Heart left ventricle (tissue), 13 donors: ENCODE measurements at regions not wholly inside any gene's neighbourhood (a gene's known extent, or its start where the extent isn't known, plus 50 kb on each side); places are given as distances from the start of the nearest gene placed in this dataset.

ENCODE experiments used
- POLR2A ChIP-seq, 2 donors: fragments of 450-650 bp; IDR thresholded peaks; one replicate each; pipeline ENCODE4 v1.6.1; 2017; ENCODE audit warnings: antibody characterized with exemption in 2 of 2, mild to moderate bottlenecking in 2 of 2, moderate library complexity in 2 of 2
- TF ChIP-seq, protein P1 (sequence below), 12 donors: fragments of 200-600 bp; sonication (generic) in 4 of 12; IDR thresholded peaks; one replicate each; pipeline versions ENCODE4 v1.5.0 to v1.8.0; 2018 to 2022; ENCODE audit warnings: antibody characterized with exemption in 12 of 12, mild to moderate bottlenecking in 5 of 12
- donor health status: ischemic (EF 13 %, LVEDD 7.1; RV severe dilation, severe dysfunction).
- donor health status: DM: no; HTN: yes; CAD: no.
- donor health status: DM: no; HTN: no; CAD: no.
- donor health status: ischemic (EF 25% LVEDD 6.9; RV normal size, moderate dysfunction).
- donor health status: ischemic (EF 25% LVEDD 5.7; RV mildly dilated, moderate dysfunction).
- donor health status: ischemic (EF 35%, LVEDD 5.7; RV mildly dilated, moderate dysfunction).
- donor health status: nonischemic (EF 11% LVEDD 7.7; RV severe dilation, severe dysfunction).
- donor health status: DM: yes; HTN: yes; CAD: no.
- donor health status: PGD.
- donor health status: ischemic (EF 29% LVEDD 5.4; RV normal size, mild dysfunction).
- donor health status: nonischemic (EF 23%, LVEDD 6.1; RV moderate dilation, normal function).

DNA sequence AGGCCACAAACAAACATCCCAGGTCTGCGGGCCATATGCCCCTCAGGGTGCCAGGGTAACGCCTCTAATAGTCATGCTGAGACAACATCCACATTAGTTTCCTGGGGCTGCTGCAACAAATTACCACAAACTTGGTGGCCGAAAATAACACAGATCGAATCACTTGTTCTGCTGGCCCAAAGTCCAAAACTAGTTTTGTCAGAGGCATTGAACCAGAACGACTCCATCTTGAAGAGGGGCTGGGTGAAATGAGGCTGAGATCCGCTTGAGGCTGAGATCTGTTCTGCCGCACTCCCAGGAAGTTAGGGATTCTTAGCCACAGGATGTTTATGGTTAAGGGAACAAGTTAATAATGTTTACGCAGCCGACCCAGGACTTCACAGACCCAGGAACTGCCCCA is 66.7 kb downstream of the COPS8 start:
- TF ChIP-seq, protein P1, sequence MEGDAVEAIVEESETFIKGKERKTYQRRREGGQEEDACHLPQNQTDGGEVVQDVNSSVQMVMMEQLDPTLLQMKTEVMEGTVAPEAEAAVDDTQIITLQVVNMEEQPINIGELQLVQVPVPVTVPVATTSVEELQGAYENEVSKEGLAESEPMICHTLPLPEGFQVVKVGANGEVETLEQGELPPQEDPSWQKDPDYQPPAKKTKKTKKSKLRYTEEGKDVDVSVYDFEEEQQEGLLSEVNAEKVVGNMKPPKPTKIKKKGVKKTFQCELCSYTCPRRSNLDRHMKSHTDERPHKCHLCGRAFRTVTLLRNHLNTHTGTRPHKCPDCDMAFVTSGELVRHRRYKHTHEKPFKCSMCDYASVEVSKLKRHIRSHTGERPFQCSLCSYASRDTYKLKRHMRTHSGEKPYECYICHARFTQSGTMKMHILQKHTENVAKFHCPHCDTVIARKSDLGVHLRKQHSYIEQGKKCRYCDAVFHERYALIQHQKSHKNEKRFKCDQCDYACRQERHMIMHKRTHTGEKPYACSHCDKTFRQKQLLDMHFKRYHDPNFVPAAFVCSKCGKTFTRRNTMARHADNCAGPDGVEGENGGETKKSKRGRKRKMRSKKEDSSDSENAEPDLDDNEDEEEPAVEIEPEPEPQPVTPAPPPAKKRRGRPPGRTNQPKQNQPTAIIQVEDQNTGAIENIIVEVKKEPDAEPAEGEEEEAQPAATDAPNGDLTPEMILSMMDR (IDR thresholded peaks at IDR 0.05), result no peak
- TF ChIP-seq POLR2A (IDR thresholded peaks at IDR 0.05), result no peak
